SK-N-SH (cell line): ENCODE measurements at regions not wholly inside any gene's neighbourhood (a gene's known extent, or its start where the extent isn't known, plus 50 kb on each side); places are given as distances from the start of the nearest gene placed in this dataset.

Experiments used
- CTCF ChIA-PET: fragments of 300-600, 350-600 bp; formaldehyde crosslinking; extraction: SDS; loops from one replicate; lab custom pipeline; 2021; lab: Yijun Ruan, JAX
- POLR2A ChIA-PET: fragments of 350-600 bp; sonication (Branson Sonifier 250); formaldehyde crosslinking; extraction: SDS; loops from one replicate; lab custom pipeline; 2020; ENCODE audit warnings: antibody characterized with exemption, inconsistent platforms; lab: Yijun Ruan, JAX
- DNase-seq: peaks from one replicate; pipeline ENCODE4 v3.0.0; 2012
- H2AFZ ChIP-seq: fragments of 200-600 bp; sonication (generic); 2 replicates; pipeline ENCODE4 v1.8.1; 2016; ENCODE audit warnings: antibody characterized with exemption, mild to moderate bottlenecking, low read depth
- H3F3A ChIP-seq: fragments of 200-600 bp; sonication (generic); replicated peaks from 2 replicates; pipeline ENCODE3; 2016; ENCODE audit warnings: antibody characterized with exemption, mild to moderate bottlenecking; ENCODE audit not compliant: insufficient read depth
- H3K27ac ChIP-seq, 2 experiments: fragments of 200-500 bp in 1 of 2; fragments of 200-600 bp in 1 of 2; sonication (Bioruptor generic) in 1 of 2; sonication (generic), shearing (Covaris generic) in 1 of 2; 2 replicates each; pipeline versions ENCODE4 v1.5.1 to v1.6.1; 2014 to 2016; ENCODE audit warnings: low read depth in 2 of 2, inconsistent platforms in 1 of 2, low read length in 1 of 2, mild to moderate bottlenecking in 1 of 2, mixed read lengths in 1 of 2
- H3K27me3 ChIP-seq: fragments of 200-600 bp; sonication (generic), shearing (Covaris generic); 2 replicates; pipeline ENCODE4 v1.6.1; 2016; ENCODE audit warnings: mixed run types; ENCODE audit not compliant: insufficient read depth
- H3K36me3 ChIP-seq, 2 experiments: fragments of 200-500 bp in 1 of 2; fragments of 200-600 bp in 1 of 2; sonication (Bioruptor generic) in 1 of 2; sonication (generic) in 1 of 2; replicated peaks in 1 of 2; 2 replicates each; pipeline versions ENCODE3 to v1.5.1; 2014 to 2016; ENCODE audit warnings: low read length in 1 of 2, mild to moderate bottlenecking in 1 of 2; ENCODE audit not compliant: insufficient read depth in 2 of 2, control insufficient read depth in 1 of 2
- H3K4me1 ChIP-seq, 2 experiments: fragments of 200-500 bp in 1 of 2; fragments of 200-600 bp in 1 of 2; sonication (Bioruptor generic) in 1 of 2; sonication (generic), shearing (Covaris generic) in 1 of 2; 2 replicates each; pipeline versions ENCODE4 v1.5.1 to v1.6.1; 2014 to 2016; ENCODE audit warnings: low read depth in 1 of 2, low read length in 1 of 2, mixed run types in 1 of 2; ENCODE audit not compliant: insufficient read depth in 2 of 2, control insufficient read depth in 1 of 2
- H3K4me2 ChIP-seq: fragments of 200-600 bp; sonication (generic), shearing (Covaris generic); 2 replicates; pipeline ENCODE4 v1.6.1; 2017; ENCODE audit warnings: mixed run types
- H3K4me3 ChIP-seq, 2 experiments: fragments of 200-500 bp in 1 of 2; fragments of 200-600 bp in 1 of 2; sonication (Bioruptor generic) in 1 of 2; sonication (generic), shearing (Covaris generic) in 1 of 2; 2 replicates each; pipeline versions ENCODE4 v1.5.1 to v1.8.1; 2014 to 2016; ENCODE audit warnings: low read depth in 2 of 2, inconsistent platforms in 1 of 2, low read length in 1 of 2, mild to moderate bottlenecking in 1 of 2, mixed read lengths in 1 of 2, moderate library complexity in 1 of 2
- H3K79me2 ChIP-seq: fragments of 200-600 bp; sonication (generic); 2 replicates; pipeline ENCODE4 v1.8.1; 2017; ENCODE audit warnings: mild to moderate bottlenecking; ENCODE audit not compliant: insufficient read depth
- H3K9ac ChIP-seq: fragments of 200-600 bp; sonication (generic); 2 replicates; pipeline ENCODE4 v1.6.1; 2017; ENCODE audit warnings: mixed run types
- H3K9me2 ChIP-seq: fragments of 200-600 bp; sonication (generic); 2 replicates; pipeline ENCODE4 v1.6.1; 2017; ENCODE audit warnings: mixed run types
- H3K9me3 ChIP-seq: fragments of 200-600 bp; sonication (generic); 2 replicates; pipeline ENCODE4 v1.6.1; 2017; ENCODE audit warnings: mixed run types, mild to moderate bottlenecking, moderate library complexity
- H4K20me1 ChIP-seq: fragments of 200-600 bp; sonication (generic); 2 replicates; pipeline ENCODE4 v1.6.1; 2017; ENCODE audit warnings: mild to moderate bottlenecking, mixed run types; ENCODE audit not compliant: insufficient read depth
- CTCF ChIP-seq: fragments of 200-600 bp; sonication (generic); IDR thresholded peaks from 2 replicates; pipeline ENCODE4 v1.6.1; 2017; ENCODE audit warnings: antibody characterized with exemption, mild to moderate bottlenecking, moderate library complexity
- EZH2phosphoT487 ChIP-seq: fragments of 200-600 bp; sonication (generic); IDR thresholded peaks from 2 replicates; pipeline ENCODE4 v1.6.1; 2017; ENCODE audit warnings: low read depth, mixed run types, mild to moderate bottlenecking, antibody characterized with exemption, moderate library complexity, borderline replicate concordance
- FOSL2 ChIP-seq: IDR thresholded peaks from 2 replicates; pipeline ENCODE4 v1.4.0; 2012; ENCODE audit warnings: low read depth, mild to moderate bottlenecking, moderate library complexity, borderline replicate concordance
- FOXM1 ChIP-seq: IDR thresholded peaks from 2 replicates; pipeline ENCODE4 v1.4.0; 2012; ENCODE audit warnings: low read depth, mild to moderate bottlenecking
- GATA2 ChIP-seq: sonication (generic); formaldehyde crosslinking; IDR thresholded peaks from 2 replicates; pipeline ENCODE4 v1.5.0; 2020; ENCODE audit warnings: mild to moderate bottlenecking, missing genetic modification reagents
- JUND ChIP-seq: IDR thresholded peaks from 2 replicates; pipeline ENCODE4 v1.4.0; 2012
- MXI1 ChIP-seq: IDR thresholded peaks from 2 replicates; pipeline ENCODE4 v1.6.1; 2012; ENCODE audit warnings: mild to moderate bottlenecking, low read depth, low read length, improper control_type of control experiment
- NFIC ChIP-seq: IDR thresholded peaks from 2 replicates; pipeline ENCODE4 v1.4.0; 2012; ENCODE audit warnings: borderline replicate concordance
- NRF1 ChIP-seq: IDR thresholded peaks from 2 replicates; pipeline ENCODE4 v1.6.1; 2012; ENCODE audit warnings: low read depth, mild to moderate bottlenecking, low read length
- PBX3 ChIP-seq: IDR thresholded peaks from 2 replicates; pipeline ENCODE4; 2012
- POLR2AphosphoS5 ChIP-seq: IDR thresholded peaks from 2 replicates; pipeline ENCODE4 v1.6.1; 2012; ENCODE audit warnings: low read depth, low read length
- REST ChIP-seq: IDR thresholded peaks from 2 replicates; pipeline ENCODE4 v1.6.1; 2012; ENCODE audit warnings: mild to moderate bottlenecking, low read depth, low read length, moderate library complexity
- SIN3A ChIP-seq: IDR thresholded peaks from 2 replicates; pipeline ENCODE4 v1.6.1; 2012; ENCODE audit warnings: low read depth, mild to moderate bottlenecking, low read length, moderate library complexity, borderline replicate concordance
- SMC3 ChIP-seq: IDR thresholded peaks from 2 replicates; pipeline ENCODE4 v1.6.1; 2012; ENCODE audit warnings: low read depth, low read length, improper control_type of control experiment
- TAF1 ChIP-seq: IDR thresholded peaks from 2 replicates; pipeline ENCODE4 v1.6.1; 2012; ENCODE audit warnings: low read depth, mild to moderate bottlenecking, low read length, moderate library complexity, borderline replicate concordance
- USF1 ChIP-seq: IDR thresholded peaks from 2 replicates; pipeline ENCODE4 v1.4.0; 2012; ENCODE audit warnings: low read depth, borderline replicate concordance
- YY1 ChIP-seq: IDR thresholded peaks from 2 replicates; pipeline ENCODE4 v1.4.0; 2012; ENCODE audit warnings: low read depth, mild to moderate bottlenecking
- ZBTB33 ChIP-seq: IDR thresholded peaks from 2 replicates; pipeline ENCODE4 v1.4.0; 2012; ENCODE audit warnings: low read depth, borderline replicate concordance
- WGBS: methylation state at CpG from one replicate; pipeline ENCODE4 v1.1.6; 2017; ENCODE audit warnings: low lambda C conversion rate; 5-methylcytosine and 5-hydroxymethylcytosine counted together

- Histone ChIP-seq H3K79me2 (no peaks in the 10 kb centered on the region), H2AFZ (no peak overlapping the region), H3K27ac (no peak overlapping the region), H3K27me3 (no peaks in the 10 kb centered on the region), H3K4me2 (no peak overlapping the region), H3F3A (no peaks in the 10 kb centered on the region), H4K20me1 (no peaks in the 10 kb centered on the region), H3K4me3 (no peak overlapping the region), H3K9ac (no peak overlapping the region), H3K9me3 (no peaks in the 10 kb centered on the region), H3K36me3 (no peaks in the 10 kb centered on the region), H3K9me2 (no peaks in the 10 kb centered on the region), H3K4me1 (no peaks in the 10 kb centered on the region)
- POLR2A ChIA-PET = no interaction called here
- DNase-seq = no peak
- WGBS = 11% methylated on average over 1 of the region's 1 CpG
- TF ChIP-seq EZH2phosphoT487 (no peak), MXI1 (no peak), CTCF (no peak)
- CTCF ChIA-PET = no interaction called here
Observed at GRCh38 chr2:228359473-228359872, 178.0 kb upstream of the SPHKAP start.

GRCh38 chr2:228355897-228356296 lies 174.4 kb upstream of the SPHKAP start:
- DNase-seq = no peak
- no peak overlapping the region for H3K4me2 ChIP-seq
- ChIA-PET POLR2A (no interaction called here), CTCF (no interaction called here)
- no peaks in the 10 kb centered on the region for H3K9me2 ChIP-seq
- no peaks in the 10 kb centered on the region for H3K36me3 ChIP-seq
- no peaks in the 10 kb centered on the region for H3F3A ChIP-seq
- no peak overlapping the region for H3K9ac ChIP-seq
- no peaks in the 10 kb centered on the region for H4K20me1 ChIP-seq
- no peak overlapping the region for H2AFZ ChIP-seq
- no peak overlapping the region for H3K27ac ChIP-seq
- no peaks in the 10 kb centered on the region for H3K27me3 ChIP-seq
- no peaks in the 10 kb centered on the region for H3K79me2 ChIP-seq
- 12% methylated on average over 2 of the region's 2 CpGs for WGBS
- H3K4me1 ChIP-seq = peaks cover 0 to 6% of the 10 kb centered on the region in 2 experiments; a peak in 1 of 4 replicates
- no peaks in the 10 kb centered on the region for H3K9me3 ChIP-seq
- no peak overlapping the region for H3K4me3 ChIP-seq
- TF ChIP-seq FOXM1 = no peak
- no peak for TF ChIP-seq NRF1
- no peak for TF ChIP-seq ZBTB33
- TF ChIP-seq POLR2AphosphoS5 = no peak
- no peak for TF ChIP-seq MXI1
- TF ChIP-seq REST = no peak
- no peak for TF ChIP-seq USF1
- TF ChIP-seq NFIC = no peak
- no peak for TF ChIP-seq SIN3A
- no peak for TF ChIP-seq FOSL2
- no peak for TF ChIP-seq PBX3
- no peak for TF ChIP-seq JUND
- TF ChIP-seq GATA2 = no peak
- TF ChIP-seq YY1 = no peak
- TF ChIP-seq SMC3 = no peak
- TF ChIP-seq TAF1 = no peak
